ENCODE measurements at regions not wholly inside any gene's neighbourhood (a gene's known extent, or its start where the extent isn't known, plus 50 kb on each side); places are given as distances from the start of the nearest gene placed in this dataset.

GRCh38 chr3:118537454-118537853 is 497.2 kb downstream of the IGSF11 start:
- Histone ChIP-seq H3K18ac (ENCODE audit: extremely low read depth, low read length) (no peak overlapping the region), H4K20me1 (replicated peaks in 1 of 2; ENCODE audit: control insufficient read depth in 1 of 2, insufficient read depth in 2 of 2, low read length in 2 of 2) (no peaks in the 10 kb centered on the region), H3K79me2 (ENCODE audit: control insufficient read depth in 1 of 2, insufficient read depth in 2 of 2, low read length in 2 of 2) (no peaks in the 10 kb centered on the region), H3K36me3 (ENCODE audit: control insufficient read depth in 2 of 4, insufficient read depth in 4 of 4, low read length in 3 of 4) (no peaks in the 10 kb centered on the region), H3K9me3 (ENCODE audit: insufficient read depth in 2 of 2, low read depth in 1 of 2, low read length in 1 of 2) (no peaks in the 10 kb centered on the region), H3K14ac (ENCODE audit: insufficient read length) (no peak overlapping the region), H2BK5ac (ENCODE audit: low read depth, low read length) (no peak overlapping the region), H3K27me3 (replicated peaks in 1 of 4; ENCODE audit: control insufficient read depth in 3 of 4, extremely low read depth in 1 of 4, insufficient read depth in 3 of 4, low read length in 3 of 4) (no peaks in the 10 kb centered on the region), H3K9ac (replicated peaks in 1 of 4; ENCODE audit: extremely low read depth in 1 of 4, low read depth in 3 of 4, low read length in 3 of 4) (no peak overlapping the region), H2BK12ac (ENCODE audit: low read depth, low read length) (no peak overlapping the region), H4K8ac (ENCODE audit: extremely low read depth, insufficient read depth, low read length) (no peak overlapping the region), H3K23me2 (ENCODE audit: low read depth, low read length) (no peaks in the 10 kb centered on the region), H2BK15ac (ENCODE audit: low read length) (no peak overlapping the region), H3K27ac (ENCODE audit: low read depth, low read length) (no peak overlapping the region), H2AFZ (ENCODE audit: low read length) (no peak overlapping the region), H4K5ac (ENCODE audit: insufficient read length, low read depth, low read length) (no peak overlapping the region), H3K79me1 (ENCODE audit: low read depth, low read length) (no peaks in the 10 kb centered on the region), H3K4me1 (replicated peaks in 1 of 4; ENCODE audit: control insufficient read depth in 3 of 4, insufficient read depth in 4 of 4, low read length in 3 of 4) (no peaks in the 10 kb centered on the region), H2AK5ac (ENCODE audit: low read depth, low read length) (no peak overlapping the region), H3K4me3 (ENCODE audit: extremely low read depth in 1 of 4, insufficient read depth in 2 of 4, low read depth in 3 of 4, low read length in 4 of 4) (no peak overlapping the region), H3K56ac (replicated peaks; ENCODE audit: insufficient read length, low read depth, low read length) (no peak overlapping the region), H3K4ac (replicated peaks; ENCODE audit: insufficient read length, low read depth, low read length) (no peak overlapping the region), H3K4me2 (ENCODE audit: insufficient read depth in 1 of 2, low read depth in 2 of 2, low read length in 2 of 2) (no peak overlapping the region), H2BK20ac (ENCODE audit: low read length) (no peak overlapping the region), H4K91ac (replicated peaks; ENCODE audit: insufficient read length, low read length) (no peak overlapping the region), H2BK120ac (replicated peaks; ENCODE audit: low read depth, low read length) (no peak overlapping the region), H3K23ac (ENCODE audit: insufficient read length) (no peak overlapping the region)
- FAIRE-seq: no peak
- CTCF ChIA-PET (ENCODE audit: partially characterized antibody): interaction anchor here (1.2 kb wide), 1 partner anchor 78 kb away, joined by 3 read pairs; no protein-coding TSS in a partner anchor
- no peak for TF ChIP-seq HDAC2 (IDR thresholded peaks at IDR 0.05; ENCODE audit: borderline replicate concordance in 1 of 2, low read depth in 2 of 2, low read length in 2 of 2)
- no peak for TF ChIP-seq YY1 (IDR thresholded peaks at IDR 0.05; ENCODE audit: low read depth, low read length)
- no peak for TF ChIP-seq NRF1 (IDR thresholded peaks at IDR 0.05; ENCODE audit: low read depth, low read length)
- no peak for TF ChIP-seq TAF1 (IDR thresholded peaks at IDR 0.05; ENCODE audit: low read depth, low read length)
- TF ChIP-seq USF2 (IDR thresholded peaks at IDR 0.05; ENCODE audit: low read length): no peak
- TF ChIP-seq ZNF274 (IDR thresholded peaks at IDR 0.05; ENCODE audit: borderline replicate concordance, extremely low read depth, low read length): no peak
- no peak for TF ChIP-seq BCL11A (IDR thresholded peaks at IDR 0.05; ENCODE audit: low read depth in 2 of 2, low read length in 2 of 2)
- no peak for TF ChIP-seq RAD21 (IDR thresholded peaks at IDR 0.05 in 1 of 2, conservative IDR thresholded peaks at IDR 0.05 in 1 of 2; ENCODE audit: low read depth in 2 of 2, low read length in 2 of 2)
- no peak for TF ChIP-seq RXRA (IDR thresholded peaks at IDR 0.05; ENCODE audit: insufficient read depth, low read depth, low read length)
- WGBS, 2 experiments (ENCODE audit: extremely low coverage in 1 of 2, insufficient coverage in 1 of 2, insufficient read length in 1 of 2, insufficient replicate concordance in 2 of 2, low coverage in 1 of 2, low lambda C conversion rate in 2 of 2, missing lambda C conversion rate in 1 of 2): 100% methylated on average over 2 of the region's 2 CpGs; no CpG with 5 or more reads in 1 of the 2 experiments
- POLR2A ChIA-PET (ENCODE audit: partially characterized antibody): no interaction called here
- no peak for DNase-seq (ENCODE audit: low read depth in 1 of 2, low spot score in 2 of 2)
